NCI-H226 (cell line): ENCODE measurements at regions not wholly inside any gene's neighbourhood (a gene's known extent, or its start where the extent isn't known, plus 50 kb on each side); places are given as distances from the start of the nearest gene placed in this dataset.
"Not testable (repeated sequence)": the region's sequence is repeated elsewhere in the genome, so short reads cannot be mapped to it uniquely, and the experiment has no call there.

Experiments
- DNase-seq: peaks from one replicate; pipeline ENCODE4 v3.0.0-alpha.2; 2015

DNA sequence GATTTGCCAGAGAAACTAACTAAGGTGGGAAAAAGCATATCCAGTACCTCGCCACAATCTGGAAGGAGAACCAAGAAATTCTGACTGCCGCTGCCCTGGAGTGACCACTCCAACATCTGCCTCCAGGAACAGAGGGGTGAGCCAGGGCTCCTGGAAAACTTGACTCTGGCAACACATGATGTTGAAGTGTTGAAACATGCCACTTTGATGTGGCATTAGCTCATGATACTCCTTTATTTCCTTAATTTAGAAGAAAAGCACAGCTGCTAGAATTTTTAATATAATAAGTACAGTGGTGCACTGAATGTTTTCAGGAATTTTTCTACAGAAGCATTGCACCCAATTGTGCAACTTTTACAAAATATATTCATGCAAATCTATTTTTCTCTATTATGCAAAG, 109.9 kb upstream of the BCL6 start:
- no peak for DNase-seq

DNA sequence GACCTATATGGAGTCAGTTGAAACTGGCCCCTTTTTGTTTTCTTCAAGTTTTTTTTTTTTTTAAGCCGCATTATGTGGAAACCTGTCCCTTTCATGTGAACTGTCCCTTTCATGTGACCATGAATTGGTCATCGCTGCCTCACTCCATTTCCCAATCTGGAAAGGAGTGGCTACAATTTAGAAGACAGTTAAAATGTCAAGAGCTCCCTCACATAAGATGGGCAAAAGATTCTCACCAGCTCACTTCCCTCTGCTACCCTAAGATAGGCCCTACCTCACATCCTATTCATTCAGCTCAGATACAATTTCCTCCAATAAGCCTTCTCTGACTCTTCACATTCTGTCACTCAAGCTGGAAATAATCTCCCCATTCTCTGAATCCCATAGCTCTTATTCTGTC, 111.3 kb upstream of the BCL6 start:
- no peak for DNase-seq

DNA sequence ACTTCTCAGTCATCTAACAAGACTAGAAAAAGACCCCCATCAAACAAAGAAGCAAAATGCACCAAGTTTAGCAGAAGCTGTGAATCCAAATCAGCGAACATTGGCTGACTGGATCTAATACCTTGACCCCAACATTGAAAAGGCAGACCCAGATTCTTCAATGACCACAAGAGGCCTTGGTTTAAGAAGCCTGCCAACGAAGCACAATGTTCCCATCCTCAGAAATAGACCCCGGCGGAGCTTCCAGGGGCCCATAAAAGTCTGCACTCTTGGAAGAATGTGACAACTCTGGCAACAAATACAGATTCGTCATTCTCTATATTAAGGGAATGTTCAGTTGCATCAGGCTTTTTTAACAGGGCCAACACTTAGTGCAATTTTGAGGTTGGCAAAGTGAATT, 112.8 kb upstream of the BCL6 start:
- DNase-seq: no peak

DNA sequence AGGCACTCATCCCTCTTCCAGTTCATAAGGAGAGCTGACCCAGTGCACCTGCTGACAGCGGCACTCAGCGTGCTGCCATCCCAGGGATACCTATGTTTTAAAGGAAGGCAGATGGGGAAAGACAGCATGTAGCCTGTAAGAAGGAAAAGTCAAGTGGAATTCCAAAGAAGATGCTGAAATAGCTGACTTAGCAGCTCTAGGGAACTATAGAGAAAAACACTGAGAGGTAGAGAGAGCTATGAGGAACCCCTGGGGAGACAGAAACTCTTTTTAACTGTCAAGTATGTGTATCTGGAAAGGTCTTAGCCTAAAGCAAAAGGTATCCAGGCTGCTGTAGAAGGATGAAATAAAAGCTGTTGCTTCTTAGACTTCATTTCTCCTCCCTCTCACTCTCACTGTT, 113.4 kb upstream of the BCL6 start:
- no peak for DNase-seq

DNA sequence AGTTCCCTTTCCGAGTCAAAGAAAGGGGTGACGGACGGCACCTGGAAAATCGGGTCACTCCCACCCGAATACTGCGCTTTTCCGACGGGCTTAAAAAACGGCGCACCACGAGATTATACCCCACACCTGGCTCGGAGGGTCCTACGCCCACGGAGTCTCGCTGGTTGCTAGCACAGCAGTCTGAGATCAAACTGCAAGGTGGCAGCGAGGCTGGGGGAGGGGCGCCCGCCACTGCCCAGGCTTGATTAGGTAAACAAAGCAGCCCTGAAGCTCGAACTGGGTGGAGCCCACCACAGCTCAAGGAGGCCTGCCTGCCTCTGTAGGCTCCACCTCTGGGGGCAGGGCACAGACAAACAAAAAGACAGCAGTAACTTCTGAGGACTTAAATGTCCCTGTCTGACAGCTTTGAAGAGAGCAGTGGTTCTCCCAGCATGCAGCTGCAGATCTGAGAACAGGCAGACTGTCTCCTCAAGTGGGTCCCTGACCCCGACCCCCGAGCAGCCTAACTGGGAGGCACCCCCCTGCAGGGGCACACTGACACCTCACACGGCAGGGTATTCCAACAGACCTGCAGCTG, 117.5 kb upstream of the BCL6 start:
- DNase-seq: not testable (repeated sequence)

DNA sequence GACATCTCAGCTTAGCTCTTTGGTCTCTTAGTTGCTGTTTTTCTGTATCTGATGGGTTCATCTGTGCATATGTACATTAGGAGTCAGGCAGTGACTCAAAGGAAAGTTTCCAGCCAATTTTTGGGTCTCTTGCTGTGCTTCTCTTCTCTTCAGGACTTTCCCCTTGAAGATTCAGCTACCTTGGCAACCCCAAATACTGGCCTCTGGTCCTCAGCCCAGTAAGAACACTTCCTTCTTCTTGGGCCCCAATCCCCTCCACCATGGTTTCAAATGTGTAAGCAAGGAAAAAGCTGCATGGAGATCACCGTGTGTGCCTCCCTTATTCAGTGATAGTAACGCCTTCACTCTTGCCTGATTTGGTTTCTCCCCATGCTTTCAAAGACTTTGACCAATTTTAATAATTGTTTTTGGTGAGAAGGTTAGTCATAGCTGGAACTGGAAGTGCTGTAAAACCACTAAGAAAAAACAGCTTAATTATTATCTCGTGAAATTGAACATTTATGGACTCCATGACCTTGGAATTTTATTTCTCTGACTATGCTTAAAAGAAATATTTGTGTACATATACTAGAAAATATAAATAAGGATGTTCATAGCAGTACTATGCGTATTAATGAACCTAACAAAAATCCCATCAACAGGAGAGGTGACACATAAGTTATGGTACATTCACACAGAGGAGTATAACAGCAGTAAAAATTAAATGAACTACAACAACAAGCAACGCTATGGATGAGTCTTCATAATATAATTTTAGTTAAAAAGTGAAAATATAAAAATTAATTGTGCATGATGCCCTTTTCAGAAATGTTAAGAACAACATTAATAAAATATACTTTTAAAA, 125.3 kb upstream of the BCL6 start:
- DNase-seq: no peak

DNA sequence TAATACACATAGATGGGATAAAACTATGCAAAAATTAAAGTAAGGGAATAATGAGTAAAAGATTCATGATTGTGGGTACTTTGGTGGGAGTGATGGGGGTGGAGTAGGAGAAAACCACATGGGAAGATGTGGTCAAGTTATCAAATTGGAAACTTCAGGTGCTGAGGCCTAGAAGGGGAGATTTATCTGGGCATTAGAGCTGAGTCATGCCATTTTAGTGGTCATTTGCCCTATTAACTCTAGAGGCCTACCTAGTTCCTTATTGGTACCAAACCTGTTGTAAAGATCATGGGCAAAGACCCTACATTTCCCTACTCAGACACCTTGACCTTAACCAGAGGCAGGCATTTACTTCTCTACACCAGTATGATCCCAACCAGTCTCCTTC, 125.9 kb upstream of the BCL6 start:
- peak; percentile 57 for DNase-seq

DNA sequence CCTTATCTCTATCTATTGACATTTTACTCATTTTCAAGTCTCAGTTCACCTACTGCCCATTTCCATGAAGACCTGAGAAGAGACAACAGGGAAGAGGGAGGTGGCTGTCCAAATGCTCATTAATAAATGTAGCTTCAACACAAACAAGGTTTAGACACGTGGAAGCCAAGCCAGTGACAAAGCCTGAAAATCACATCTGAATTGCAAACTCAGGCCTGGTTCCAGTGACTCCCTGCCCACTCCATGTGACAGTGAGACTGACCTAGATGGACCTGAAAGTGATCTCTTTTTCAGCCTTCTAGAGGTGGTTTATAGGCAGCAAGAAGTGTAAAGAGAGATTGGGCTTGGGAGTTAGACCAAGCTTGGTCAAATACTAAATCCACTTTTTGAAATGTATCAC, 126.6 kb upstream of the BCL6 start:
- no peak for DNase-seq

DNA sequence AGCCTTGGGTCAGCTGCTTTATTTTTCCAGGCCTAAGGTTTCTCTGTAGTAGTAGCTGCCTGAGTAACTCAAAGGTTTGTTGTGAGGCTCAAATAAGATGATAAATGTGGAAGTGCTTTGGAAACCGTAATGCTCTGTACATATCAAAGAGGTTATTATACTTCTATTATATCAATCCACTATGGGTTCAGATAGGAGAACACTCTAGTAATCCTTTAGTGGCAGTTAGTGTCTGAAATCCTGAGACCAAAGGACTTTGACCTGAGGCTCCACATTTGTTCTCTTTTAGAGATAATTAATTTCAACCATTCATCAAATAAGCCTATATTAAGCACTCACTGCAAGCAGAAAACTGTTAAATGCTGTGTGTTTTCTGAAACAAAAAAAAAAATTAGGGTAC, 128.6 kb upstream of the BCL6 start:
- DNase-seq: no peak

DNA sequence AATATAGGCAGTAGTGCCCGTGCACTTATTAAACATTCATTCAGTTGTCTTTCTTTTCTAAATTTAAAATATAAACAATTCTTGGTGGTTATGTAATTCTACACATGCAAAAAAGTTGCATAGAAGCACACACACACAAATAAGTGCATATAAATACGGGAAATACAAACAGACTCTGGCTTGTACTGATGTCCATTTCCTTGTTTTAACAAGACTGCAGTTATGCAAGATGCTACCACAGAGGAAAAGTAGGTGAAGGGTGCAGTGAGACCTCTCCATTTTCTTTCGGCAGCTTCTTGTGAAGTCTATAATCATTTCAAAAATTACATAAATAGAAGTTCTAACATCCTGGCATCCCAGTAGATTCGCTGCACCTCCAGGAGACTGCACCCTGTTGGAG, 130.6 kb upstream of the BCL6 start:
- no peak for DNase-seq

DNA sequence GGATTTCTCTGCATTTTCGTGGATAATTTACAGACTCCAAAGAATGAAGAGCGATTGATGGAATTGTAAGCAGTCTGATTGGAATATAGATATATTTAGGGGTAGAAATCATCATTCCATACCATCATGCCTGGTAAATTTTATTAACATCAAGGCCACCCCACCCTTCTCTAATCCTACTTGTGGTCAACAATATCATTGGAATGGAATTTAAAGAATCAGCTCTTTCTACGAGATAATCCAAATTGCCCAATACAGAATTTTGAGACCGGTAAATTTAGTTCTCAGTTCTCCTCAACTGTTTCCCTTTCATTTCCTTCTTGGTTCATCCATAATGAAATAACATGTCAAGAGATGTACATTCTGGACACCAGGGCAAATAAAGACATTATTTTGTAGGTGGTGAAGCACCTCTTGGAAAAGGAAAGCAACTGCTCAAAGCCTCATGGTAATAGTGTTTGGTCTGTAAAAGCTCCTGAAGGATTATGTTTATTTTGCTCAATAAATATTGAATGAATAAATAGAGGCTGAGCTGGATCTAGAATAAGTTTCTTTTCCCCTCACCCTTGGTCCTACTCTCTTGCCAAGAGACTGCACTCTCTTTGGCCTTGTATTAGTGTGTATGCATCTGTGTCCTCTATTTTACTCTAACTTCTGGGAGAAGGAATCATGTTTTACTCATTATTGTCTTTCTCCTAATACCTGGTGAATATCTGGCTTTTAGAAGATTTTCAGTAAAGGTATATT, 133.7 kb upstream of the BCL6 start:
- peak; percentile 63 for DNase-seq

DNA sequence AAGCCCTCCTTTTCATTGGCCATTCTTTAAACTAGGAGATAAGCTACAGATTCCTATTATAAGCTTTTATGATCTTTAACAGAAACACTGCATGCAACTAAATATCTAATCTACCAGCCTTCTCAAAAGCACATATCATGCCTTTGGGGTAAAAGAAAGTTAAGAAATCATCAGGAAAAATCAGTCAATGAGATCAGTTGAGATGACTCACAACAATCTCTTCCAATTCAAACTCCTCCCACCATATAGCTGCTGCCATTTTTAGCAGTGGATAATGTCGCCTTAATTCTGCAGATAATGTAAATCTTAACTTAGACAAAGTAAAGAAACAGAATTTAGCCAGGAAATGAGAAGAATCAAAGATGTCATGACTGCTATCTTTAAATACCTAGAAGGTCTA, 135.2 kb upstream of the BCL6 start:
- peak; percentile 34 for DNase-seq

DNA sequence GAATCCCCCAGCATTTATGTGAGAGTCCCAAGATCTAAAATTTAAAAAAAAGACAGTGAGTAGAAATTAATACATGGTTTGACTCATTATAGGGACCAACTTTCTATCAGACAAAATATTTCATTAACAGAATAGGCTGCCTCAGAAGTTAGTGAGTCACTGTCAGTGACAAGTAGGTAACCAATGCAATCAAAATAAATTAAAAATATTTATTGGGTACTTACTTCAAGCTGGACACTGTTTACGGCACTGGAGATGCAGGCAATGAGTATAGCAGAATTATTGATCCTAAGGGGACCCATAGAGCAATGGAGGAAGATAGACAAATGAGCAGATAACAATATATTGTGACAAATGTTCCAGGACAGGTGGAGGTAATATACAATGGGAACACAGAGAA, 135.6 kb upstream of the BCL6 start:
- no peak for DNase-seq

DNA sequence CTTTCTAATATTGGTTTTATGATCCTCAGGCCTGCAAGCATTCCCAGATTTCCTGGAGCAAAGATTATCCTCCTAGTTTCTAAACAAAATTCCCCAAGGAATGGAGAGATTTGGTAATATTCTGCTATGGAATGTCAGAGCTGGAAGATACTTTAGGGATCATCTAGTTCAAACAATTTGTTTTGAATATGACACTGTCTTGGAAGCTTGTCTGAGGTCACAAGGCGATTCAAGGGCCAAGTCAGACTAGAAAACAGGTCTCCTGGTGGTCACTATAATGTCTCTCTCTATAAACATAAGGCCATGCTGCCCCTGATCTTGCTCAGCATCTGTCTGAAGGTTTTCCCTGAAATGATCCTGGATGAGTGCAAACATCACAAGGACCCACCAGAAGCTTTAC, 143.4 kb upstream of the BCL6 start:
- DNase-seq: no peak

DNA sequence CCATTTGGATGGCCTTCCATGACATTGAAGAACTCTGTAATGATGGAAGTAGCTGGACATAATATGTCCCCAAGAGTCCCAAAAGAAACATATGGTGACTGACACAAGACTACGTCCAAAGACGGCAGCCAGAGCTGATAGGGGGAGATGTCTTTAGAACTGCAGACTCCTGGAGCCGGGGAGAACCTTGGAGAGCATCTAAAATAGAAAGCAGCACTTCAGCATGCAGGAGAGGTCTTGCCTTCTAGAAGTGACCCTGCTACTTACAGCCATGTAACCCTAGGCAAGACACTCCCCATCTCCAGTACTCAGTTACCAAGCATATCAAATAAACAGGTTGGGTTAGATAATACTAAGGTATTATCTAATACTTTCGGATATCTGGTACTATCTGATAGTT, 143.8 kb upstream of the BCL6 start:
- no peak for DNase-seq

DNA sequence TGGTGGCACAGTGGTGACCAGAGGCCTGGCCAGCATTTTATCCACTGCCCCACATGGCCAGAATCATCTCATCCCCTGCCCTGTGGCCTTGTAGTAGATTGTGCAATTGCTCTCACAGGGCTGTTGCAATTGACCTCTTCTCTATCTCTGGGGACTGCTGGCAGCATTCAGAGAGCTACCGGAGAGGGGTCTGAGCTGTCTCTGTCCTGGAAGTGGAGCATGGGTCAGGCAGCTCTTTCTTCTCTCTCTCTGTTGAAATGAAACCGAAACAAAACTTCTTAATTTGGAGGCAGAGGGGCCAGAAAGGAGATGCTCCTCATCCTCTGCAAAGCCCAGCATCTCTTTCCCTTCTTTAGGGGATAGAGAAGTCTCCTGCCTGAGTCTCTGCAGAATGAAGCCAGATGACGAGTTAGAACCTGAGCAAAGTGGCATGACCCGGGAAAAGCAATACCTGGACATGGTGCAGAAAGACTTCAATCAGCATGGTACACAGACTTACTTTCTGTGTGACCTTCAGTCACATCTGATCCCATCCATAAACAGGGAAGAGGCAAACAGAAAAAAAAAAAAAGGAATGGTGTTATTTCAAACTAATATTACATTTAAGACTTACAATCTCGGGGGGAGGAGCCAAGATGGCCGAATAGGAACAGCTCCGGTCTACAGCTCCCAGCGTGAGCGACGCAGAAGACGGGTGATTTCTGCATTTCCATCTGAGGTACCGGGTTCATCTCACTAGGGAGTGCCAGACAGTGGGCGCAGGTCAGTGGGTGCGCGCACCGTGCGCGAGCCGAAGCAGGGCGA, 144.5 kb upstream of the BCL6 start:
- no peak for DNase-seq

DNA sequence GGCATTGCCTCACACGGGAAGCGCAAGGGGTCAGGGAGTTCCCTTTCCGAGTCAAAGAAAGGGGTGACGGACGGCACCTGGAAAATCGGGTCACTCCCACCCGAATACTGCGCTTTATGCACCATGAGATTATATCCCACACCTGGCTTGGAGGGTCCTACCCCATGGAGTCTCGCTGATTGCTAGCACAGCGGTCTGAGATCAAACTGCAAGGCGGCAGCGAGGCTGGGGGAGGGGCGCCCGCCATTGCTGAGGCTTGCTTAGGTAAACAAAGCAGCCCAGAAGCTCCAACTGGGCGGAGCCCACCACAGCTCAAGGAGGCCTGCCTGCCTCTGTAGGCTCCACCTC, 145.1 kb upstream of the BCL6 start:
- not testable (repeated sequence) for DNase-seq

DNA sequence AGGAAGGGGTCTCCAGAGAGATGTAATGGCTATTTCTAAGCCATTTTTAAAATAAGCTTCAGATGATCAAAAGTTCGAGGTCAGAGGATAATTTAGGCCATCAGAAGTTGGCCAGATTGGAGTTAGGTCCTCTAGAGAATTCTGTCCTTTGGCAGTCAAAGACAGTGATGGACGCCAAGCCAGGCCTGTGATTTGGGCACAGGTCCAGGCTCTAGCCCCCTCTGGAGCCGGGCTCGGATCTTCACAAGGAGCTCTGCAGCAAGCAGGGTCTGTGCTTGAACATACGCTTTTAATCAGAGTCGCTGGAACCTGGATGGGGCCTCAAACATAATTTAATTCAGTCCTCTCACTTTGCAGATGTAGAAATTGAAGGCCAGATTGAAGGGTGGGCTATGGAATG, 151.4 kb upstream of the BCL6 start:
- no peak for DNase-seq

DNA sequence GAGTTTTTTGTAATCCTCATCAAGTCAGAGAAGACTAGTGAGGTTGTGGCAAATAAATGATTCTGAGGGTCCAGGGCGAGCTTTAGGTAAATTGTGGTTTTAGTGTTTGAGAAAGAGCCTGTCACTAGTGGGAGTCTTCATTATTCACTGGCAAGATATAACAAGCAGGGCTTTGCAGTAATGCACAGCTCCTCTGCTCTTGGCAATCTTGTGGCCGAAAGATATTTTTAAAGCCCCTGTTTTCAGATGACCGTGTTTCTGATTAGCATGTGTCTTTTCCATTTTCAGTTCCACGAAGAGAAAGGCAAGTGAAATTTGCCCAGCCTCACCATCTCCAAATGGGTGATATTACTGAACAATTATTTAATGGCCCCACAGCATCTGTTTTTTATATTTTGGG, 154.0 kb upstream of the BCL6 start:
- DNase-seq: no peak

DNA sequence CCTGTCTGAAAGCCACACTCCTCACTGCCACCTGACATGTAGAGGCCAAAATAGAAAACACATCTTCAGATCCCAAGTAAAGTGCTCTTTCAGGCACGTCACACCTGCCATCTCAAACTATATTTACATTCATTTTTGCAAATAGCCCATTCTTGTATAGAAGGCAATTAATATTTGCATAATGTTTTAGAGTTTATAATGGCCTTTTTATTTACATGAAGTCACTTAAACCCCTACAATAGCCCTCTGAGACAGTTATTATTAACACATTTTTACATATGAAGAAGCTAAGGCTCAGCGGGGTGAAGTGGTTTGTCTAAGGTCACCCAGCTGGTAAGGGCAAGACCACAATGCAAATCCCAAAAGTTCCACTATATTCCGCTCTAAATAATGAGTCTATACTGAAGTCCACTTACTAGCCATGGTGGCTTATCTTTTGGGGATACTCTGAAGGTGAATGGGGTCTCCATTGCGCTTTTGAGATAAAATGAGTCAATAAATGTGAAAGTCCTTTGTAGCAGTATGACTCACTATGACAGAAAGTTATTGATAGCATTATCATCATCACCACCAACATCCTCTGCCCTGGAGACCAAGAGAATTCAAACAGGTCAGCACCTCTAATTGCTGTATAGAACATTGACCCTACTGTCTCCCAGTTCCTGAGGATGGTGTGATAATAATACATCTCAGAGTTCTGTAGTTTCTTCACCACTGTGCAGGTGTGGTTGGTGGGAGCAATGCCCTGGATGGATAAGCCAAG, 155.9 kb upstream of the BCL6 start:
- no peak for DNase-seq

DNA sequence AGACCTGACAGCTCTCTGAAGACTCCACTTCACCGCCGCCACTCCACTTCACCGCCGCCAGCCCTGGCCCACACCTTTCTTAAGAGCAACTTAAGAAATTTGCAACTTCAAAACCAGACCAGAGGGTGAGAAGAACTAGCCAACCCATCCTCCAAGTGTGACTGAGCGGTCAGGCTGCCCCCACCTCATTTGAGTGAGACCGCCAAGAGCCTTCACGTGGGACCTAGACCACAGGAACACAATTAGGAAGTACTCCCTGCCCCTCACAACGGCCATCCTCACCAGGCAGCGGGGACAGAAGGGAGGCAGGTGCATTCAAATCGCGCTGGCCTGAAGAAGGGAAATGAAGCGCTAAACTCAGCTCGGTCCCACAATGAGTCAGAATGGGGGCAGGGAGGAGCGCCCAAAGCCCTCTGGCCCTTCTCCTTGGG, 156.8 kb upstream of the BCL6 start:
- DNase-seq: no peak

DNA sequence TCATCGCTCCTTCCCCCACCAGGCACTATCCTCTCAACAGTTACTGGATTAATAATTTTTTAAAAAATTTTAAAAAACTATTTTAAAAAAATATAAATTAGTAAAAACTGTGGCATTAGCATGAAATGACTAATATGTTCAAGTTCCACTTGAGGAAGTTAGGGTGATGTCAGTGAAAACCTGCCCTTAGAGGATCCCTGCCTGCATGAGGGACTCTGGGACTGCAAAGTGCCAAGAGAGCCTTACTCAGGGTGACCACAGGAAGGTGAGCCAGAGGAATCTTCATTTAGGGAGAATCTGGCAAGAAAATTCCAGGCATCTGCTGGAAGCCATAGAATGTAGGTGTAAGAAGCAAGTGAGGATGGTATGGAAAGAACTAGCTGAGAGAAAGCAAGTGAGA, 157.7 kb upstream of the BCL6 start:
- no peak for DNase-seq

DNA sequence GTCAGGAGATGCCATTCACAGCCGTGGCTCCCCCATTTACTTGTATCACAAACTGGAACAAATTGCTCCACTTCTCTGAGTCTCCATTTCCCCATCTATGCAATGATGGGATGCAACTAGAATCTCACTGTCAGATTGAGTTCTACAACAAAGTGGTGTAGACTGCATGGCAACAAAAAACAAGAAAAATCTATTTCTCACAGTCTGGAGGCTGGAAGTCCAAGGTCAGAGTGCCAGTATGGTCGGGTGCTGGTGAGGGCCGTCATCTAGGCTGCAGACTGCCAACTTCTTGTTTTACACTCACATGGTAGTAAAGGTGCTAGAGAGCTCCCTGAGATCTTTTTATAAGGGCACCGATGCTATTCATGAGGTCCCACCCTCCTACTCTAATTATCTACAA, 158.4 kb upstream of the BCL6 start:
- no peak for DNase-seq
